ENCODE measurements at regions not wholly inside any gene's neighbourhood (a gene's known extent, or its start where the extent isn't known, plus 50 kb on each side); places are given as distances from the start of the nearest gene placed in this dataset.

- no peak for TF ChIP-seq CTCF (IDR thresholded peaks at IDR 0.05)
- TF ChIP-seq POLR2A (IDR thresholded peaks at IDR 0.05; ENCODE audit: low read depth), result no peak
- no peak for TF ChIP-seq EP300 (IDR thresholded peaks at IDR 0.05)
Observed at GRCh38 chr14:86457481-86458135, 927.7 kb downstream of the FLRT2 start.
